ENCODE measurements at regions not wholly inside any gene's neighbourhood (a gene's known extent, or its start where the extent isn't known, plus 50 kb on each side); places are given as distances from the start of the nearest gene placed in this dataset.

GRCh38 chr19:27901078-27901477 is 1311.9 kb downstream of the UQCRFS1 start:
- Histone ChIP-seq H3K9me3 (replicated peaks) (no peaks in the 10 kb centered on the region), H3K4me1 (no peaks in the 10 kb centered on the region), H3K27ac (no peak overlapping the region), H3K27me3 (peaks cover 6% of the 10 kb centered on the region; the same call in 1 of the 2 replicates), H3K36me3 (no peaks in the 10 kb centered on the region), H3K4me3 (no peak overlapping the region)
- no peak for DNase-seq

- no peak overlapping the region for H3K4me3 ChIP-seq
- H3K4me1 ChIP-seq, result no peaks in the 10 kb centered on the region
- H3K9me3 ChIP-seq (replicated peaks), result no peaks in the 10 kb centered on the region
- H3K36me3 ChIP-seq, result no peaks in the 10 kb centered on the region
- H3K27ac ChIP-seq, result no peak overlapping the region
- DNase-seq, result no peak
- peaks cover 6% of the 10 kb centered on the region; the same call in 1 of the 2 replicates for H3K27me3 ChIP-seq
These were observed 1316.9 kb downstream of the UQCRFS1 start for GRCh38 chr19:27896091-27896490.

GRCh38 chr19:27894906-27895754 is 1317.8 kb downstream of the UQCRFS1 start:
- H3K4me3 ChIP-seq, result no peak overlapping the region
- DNase-seq, result no peak
- H3K36me3 ChIP-seq, result no peaks in the 10 kb centered on the region
- peaks cover 6% of the 10 kb centered on the region; the same call in 1 of the 2 replicates for H3K27me3 ChIP-seq
- H3K4me1 ChIP-seq, result no peaks in the 10 kb centered on the region
- H3K27ac ChIP-seq, result no peak overlapping the region
- H3K9me3 ChIP-seq (replicated peaks), result no peaks in the 10 kb centered on the region

- Histone ChIP-seq H3K9me3 (replicated peaks) (no peaks in the 10 kb centered on the region), H3K4me1 (no peaks in the 10 kb centered on the region), H3K36me3 (no peaks in the 10 kb centered on the region), H3K27ac (no peak overlapping the region), H3K4me3 (no peak overlapping the region), H3K27me3 (no peaks in the 10 kb centered on the region)
- DNase-seq, result no peak
These were observed 1320.5 kb downstream of the UQCRFS1 start for GRCh38 chr19:27892500-27892899.

GRCh38 chr19:27891411-27891810 is 1321.5 kb downstream of the UQCRFS1 start:
- H3K36me3 ChIP-seq, result no peaks in the 10 kb centered on the region
- H3K4me1 ChIP-seq, result no peaks in the 10 kb centered on the region
- H3K4me3 ChIP-seq, result no peak overlapping the region
- H3K9me3 ChIP-seq (replicated peaks), result no peaks in the 10 kb centered on the region
- no peak for DNase-seq
- H3K27me3 ChIP-seq, result no peaks in the 10 kb centered on the region
- no peak overlapping the region for H3K27ac ChIP-seq

- H3K4me3 ChIP-seq, result no peak overlapping the region
- DNase-seq, result no peak
- H3K27me3 ChIP-seq, result no peaks in the 10 kb centered on the region
- no peaks in the 10 kb centered on the region for H3K36me3 ChIP-seq
- no peaks in the 10 kb centered on the region for H3K4me1 ChIP-seq
- no peaks in the 10 kb centered on the region for H3K9me3 ChIP-seq (replicated peaks)
- H3K27ac ChIP-seq, result no peak overlapping the region
These were observed 1322.3 kb downstream of the UQCRFS1 start for GRCh38 chr19:27890696-27891095.

- Histone ChIP-seq H3K27me3 (no peaks in the 10 kb centered on the region), H3K4me3 (no peak overlapping the region), H3K27ac (no peak overlapping the region), H3K9me3 (replicated peaks) (no peaks in the 10 kb centered on the region), H3K4me1 (no peaks in the 10 kb centered on the region), H3K36me3 (no peaks in the 10 kb centered on the region)
- no peak for DNase-seq
These were observed 1322.7 kb downstream of the UQCRFS1 start for GRCh38 chr19:27890206-27890605.

GRCh38 chr19:27889156-27889555 is 1323.8 kb downstream of the UQCRFS1 start:
- H3K4me3 ChIP-seq, result no peak overlapping the region

GRCh38 chr19:27887946-27888345 is 1325.0 kb downstream of the UQCRFS1 start:
- DNase-seq, result no peak
- Histone ChIP-seq H3K4me3 (no peak overlapping the region), H3K27me3 (no peaks in the 10 kb centered on the region), H3K9me3 (replicated peaks) (no peaks in the 10 kb centered on the region), H3K4me1 (no peaks in the 10 kb centered on the region), H3K27ac (no peak overlapping the region), H3K36me3 (no peaks in the 10 kb centered on the region)

More at GRCh38 chr19:27889156-27889555, 1323.8 kb downstream of the UQCRFS1 start:
- no peaks in the 10 kb centered on the region for H3K36me3 ChIP-seq
- H3K9me3 ChIP-seq (replicated peaks), result no peaks in the 10 kb centered on the region
- no peak overlapping the region for H3K27ac ChIP-seq
- DNase-seq, result no peak
- no peaks in the 10 kb centered on the region for H3K4me1 ChIP-seq
- H3K27me3 ChIP-seq, result no peaks in the 10 kb centered on the region

- no peak for DNase-seq
- Histone ChIP-seq H3K9me3 (replicated peaks) (no peaks in the 10 kb centered on the region), H3K27ac (no peak overlapping the region), H3K4me3 (no peak overlapping the region), H3K27me3 (no peaks in the 10 kb centered on the region), H3K4me1 (no peaks in the 10 kb centered on the region), H3K36me3 (no peaks in the 10 kb centered on the region)
These were observed 1327.6 kb downstream of the UQCRFS1 start for GRCh38 chr19:27885359-27885758.

- no peaks in the 10 kb centered on the region for H3K4me1 ChIP-seq
- H3K9me3 ChIP-seq (replicated peaks), result no peaks in the 10 kb centered on the region
- DNase-seq, result no peak
- no peak overlapping the region for H3K27ac ChIP-seq
- no peak overlapping the region for H3K4me3 ChIP-seq
- no peaks in the 10 kb centered on the region for H3K27me3 ChIP-seq
- H3K36me3 ChIP-seq, result no peaks in the 10 kb centered on the region
These were observed 1328.6 kb downstream of the UQCRFS1 start for GRCh38 chr19:27884376-27884775.

GRCh38 chr19:27881213-27881612 is 1331.7 kb downstream of the UQCRFS1 start:
- DNase-seq, result no peak
- Histone ChIP-seq H3K9me3 (replicated peaks) (no peaks in the 10 kb centered on the region), H3K27ac (no peak overlapping the region), H3K4me3 (no peak overlapping the region), H3K36me3 (no peaks in the 10 kb centered on the region), H3K27me3 (no peaks in the 10 kb centered on the region), H3K4me1 (no peaks in the 10 kb centered on the region)

GRCh38 chr19:27876976-27877512 is 1335.9 kb downstream of the UQCRFS1 start:
- Histone ChIP-seq H3K9me3 (replicated peaks) (no peaks in the 10 kb centered on the region), H3K4me3 (no peak overlapping the region), H3K36me3 (no peaks in the 10 kb centered on the region), H3K27me3 (no peaks in the 10 kb centered on the region), H3K4me1 (no peaks in the 10 kb centered on the region), H3K27ac (no peak overlapping the region)
- DNase-seq, result no peak

GRCh38 chr19:27876489-27876888 is 1336.5 kb downstream of the UQCRFS1 start:
- H3K36me3 ChIP-seq, result no peaks in the 10 kb centered on the region
- H3K4me1 ChIP-seq, result no peaks in the 10 kb centered on the region
- H3K27me3 ChIP-seq, result no peaks in the 10 kb centered on the region
- H3K4me3 ChIP-seq, result no peak overlapping the region
- no peaks in the 10 kb centered on the region for H3K9me3 ChIP-seq (replicated peaks)
- DNase-seq, result no peak
- H3K27ac ChIP-seq, result no peak overlapping the region

- no peaks in the 10 kb centered on the region for H3K27me3 ChIP-seq
- no peak overlapping the region for H3K27ac ChIP-seq
- H3K4me1 ChIP-seq, result no peaks in the 10 kb centered on the region
- no peak overlapping the region for H3K4me3 ChIP-seq
- no peaks in the 10 kb centered on the region for H3K36me3 ChIP-seq
- DNase-seq, result no peak
- H3K9me3 ChIP-seq (replicated peaks), result no peaks in the 10 kb centered on the region
These were observed 1340.6 kb downstream of the UQCRFS1 start for GRCh38 chr19:27872370-27872769.

GRCh38 chr19:27870293-27870692 is 1342.7 kb downstream of the UQCRFS1 start:
- Histone ChIP-seq H3K36me3 (no peaks in the 10 kb centered on the region), H3K9me3 (replicated peaks) (no peaks in the 10 kb centered on the region), H3K27ac (no peak overlapping the region), H3K4me1 (no peaks in the 10 kb centered on the region), H3K4me3 (no peak overlapping the region), H3K27me3 (no peaks in the 10 kb centered on the region)
- DNase-seq, result no peak
